Right lobe of liver (tissue), 4 donors: ENCODE measurements at regions not wholly inside any gene's neighbourhood (a gene's known extent, or its start where the extent isn't known, plus 50 kb on each side); places are given as distances from the start of the nearest gene placed in this dataset.

ENCODE experiments used
- POLR2A ChIP-seq: fragments of 450-650 bp; IDR thresholded peaks from one replicate; pipeline ENCODE4 v1.6.1; 2017; ENCODE audit warnings: antibody characterized with exemption, mild to moderate bottlenecking
- TF ChIP-seq, protein P1 (sequence below), 4 donors: fragments of 200-600 bp in 3 of 4; fragments of 450-650 bp in 1 of 4; IDR thresholded peaks; one replicate each; pipeline versions ENCODE4 v1.5.1 to v1.8.0; 2016 to 2022; ENCODE audit warnings: antibody characterized with exemption in 4 of 4, mild to moderate bottlenecking in 2 of 4
- donor health status: DM: no; HTN: no; CAD: no.
- donor health status: DM: no; HTN: no; CAD: no.
- donor health status: DM: no; HTN: yes; CAD: no.

DNA sequence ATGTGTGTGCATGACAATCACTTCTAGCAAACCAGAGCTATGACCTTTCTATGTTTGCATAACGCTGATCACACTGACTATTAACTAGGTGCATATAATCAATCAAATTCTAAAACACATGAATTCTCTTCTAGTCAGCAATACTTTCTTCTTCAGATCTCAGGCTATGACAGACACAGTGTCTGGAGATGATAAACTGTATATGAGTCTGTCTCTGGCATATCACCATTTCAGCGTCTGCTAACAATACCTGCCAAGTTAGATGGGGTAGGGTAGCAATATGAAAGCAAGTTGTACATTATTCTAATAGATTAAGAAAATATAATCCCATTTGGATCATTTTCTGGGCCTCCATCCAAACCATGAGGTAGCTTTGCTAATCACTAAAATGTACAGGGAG, 354.2 kb upstream of the EPHA4 start:
- TF ChIP-seq, protein P1, sequence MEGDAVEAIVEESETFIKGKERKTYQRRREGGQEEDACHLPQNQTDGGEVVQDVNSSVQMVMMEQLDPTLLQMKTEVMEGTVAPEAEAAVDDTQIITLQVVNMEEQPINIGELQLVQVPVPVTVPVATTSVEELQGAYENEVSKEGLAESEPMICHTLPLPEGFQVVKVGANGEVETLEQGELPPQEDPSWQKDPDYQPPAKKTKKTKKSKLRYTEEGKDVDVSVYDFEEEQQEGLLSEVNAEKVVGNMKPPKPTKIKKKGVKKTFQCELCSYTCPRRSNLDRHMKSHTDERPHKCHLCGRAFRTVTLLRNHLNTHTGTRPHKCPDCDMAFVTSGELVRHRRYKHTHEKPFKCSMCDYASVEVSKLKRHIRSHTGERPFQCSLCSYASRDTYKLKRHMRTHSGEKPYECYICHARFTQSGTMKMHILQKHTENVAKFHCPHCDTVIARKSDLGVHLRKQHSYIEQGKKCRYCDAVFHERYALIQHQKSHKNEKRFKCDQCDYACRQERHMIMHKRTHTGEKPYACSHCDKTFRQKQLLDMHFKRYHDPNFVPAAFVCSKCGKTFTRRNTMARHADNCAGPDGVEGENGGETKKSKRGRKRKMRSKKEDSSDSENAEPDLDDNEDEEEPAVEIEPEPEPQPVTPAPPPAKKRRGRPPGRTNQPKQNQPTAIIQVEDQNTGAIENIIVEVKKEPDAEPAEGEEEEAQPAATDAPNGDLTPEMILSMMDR (IDR thresholded peaks at IDR 0.05) = no peak
- TF ChIP-seq POLR2A = no peak
